Inflammatory macrophage treated with lipopolysaccharide for 4 hours (primary cell): ENCODE measurements at regions not wholly inside any gene's neighbourhood (a gene's known extent, or its start where the extent isn't known, plus 50 kb on each side); places are given as distances from the start of the nearest gene placed in this dataset.

Experiments
- DNase-seq: peaks from one replicate; pipeline ENCODE4 v3.0.0-alpha.2; 2020

GRCh38 chr3:178456621-178457285 is 79.5 kb upstream of the KCNMB2 start:
- no peak for DNase-seq

GRCh38 chr3:178457511-178457910 is 78.7 kb upstream of the KCNMB2 start:
- DNase-seq, result no peak

GRCh38 chr3:178458313-178459037 is 77.8 kb upstream of the KCNMB2 start:
- no peak for DNase-seq

GRCh38 chr3:178459038-178459410 is 77.2 kb upstream of the KCNMB2 start:
- DNase-seq, result no peak

GRCh38 chr3:178465260-178466180 is 70.7 kb upstream of the KCNMB2 start:
- no peak for DNase-seq

- no peak for DNase-seq
Measured at GRCh38 chr3:178472941-178473340, 63.3 kb upstream of the KCNMB2 start.

GRCh38 chr3:178474526-178474925 is 61.7 kb upstream of the KCNMB2 start:
- DNase-seq, result no peak

- no peak for DNase-seq
Measured at GRCh38 chr3:178475062-178475461, 61.2 kb upstream of the KCNMB2 start.

GRCh38 chr3:178476886-178477285 is 59.4 kb upstream of the KCNMB2 start:
- no peak for DNase-seq

GRCh38 chr3:178479446-178479845 is 56.8 kb upstream of the KCNMB2 start:
- no peak for DNase-seq

GRCh38 chr3:178479860-178480259 is 56.4 kb upstream of the KCNMB2 start:
- DNase-seq, result no peak

- DNase-seq, result no peak
Measured at GRCh38 chr3:178480274-178480673, 56.0 kb upstream of the KCNMB2 start.

- DNase-seq, result peak; percentile 58
Measured at GRCh38 chr3:178480795-178481194, 55.4 kb upstream of the KCNMB2 start.

- DNase-seq, result no peak
Measured at GRCh38 chr3:178482981-178483380, 53.3 kb upstream of the KCNMB2 start.

GRCh38 chr3:178483704-178484103 is 52.5 kb upstream of the KCNMB2 start:
- DNase-seq, result no peak

GRCh38 chr3:178485756-178486155 is 50.5 kb upstream of the KCNMB2 start:
- no peak for DNase-seq
